Nephron progenitor cell (in vitro differentiated cells): ENCODE measurements at regions not wholly inside any gene's neighbourhood (a gene's known extent, or its start where the extent isn't known, plus 50 kb on each side); places are given as distances from the start of the nearest gene placed in this dataset.

ENCODE experiments used
- DNase-seq: peaks from one replicate; pipeline ENCODE4 v3.0.0; 2021
- H3K27ac Mint-ChIP-seq: 2 replicates; pipeline ENCODE4 v1.8.0; 2021; ENCODE audit warnings: mild to moderate bottlenecking, moderate library complexity, mixed read lengths
- H3K27me3 Mint-ChIP-seq: 2 replicates; pipeline ENCODE4 v1.8.0; 2021; ENCODE audit warnings: mild to moderate bottlenecking, low read depth, mixed read lengths; ENCODE audit not compliant: poor library complexity
- H3K36me3 Mint-ChIP-seq: 2 replicates; pipeline ENCODE4 v1.8.0; 2021; ENCODE audit warnings: low read depth, mixed read lengths
- H3K4me1 Mint-ChIP-seq: 2 replicates; pipeline ENCODE4 v1.8.0; 2021; ENCODE audit warnings: mixed read lengths
- H3K4me3 Mint-ChIP-seq: 2 replicates; pipeline ENCODE4 v1.8.0; 2021; ENCODE audit warnings: mild to moderate bottlenecking, moderate library complexity, mixed read lengths
- H3K9me3 Mint-ChIP-seq: 2 replicates; pipeline ENCODE4 v1.8.0; 2021; ENCODE audit warnings: mild to moderate bottlenecking, moderate library complexity, mixed read lengths
- CTCF ChIP-seq: fragments of 200-600 bp; sonication (generic); IDR thresholded peaks from 2 replicates; pipeline ENCODE4 v1.5.0; 2021; ENCODE audit warnings: antibody characterized with exemption

- Mint-ChIP-seq H3K9me3 (no peaks in the 10 kb centered on the region), H3K27ac (no peak overlapping the region), H3K36me3 (no peaks in the 10 kb centered on the region), H3K27me3 (no peaks in the 10 kb centered on the region), H3K4me1 (no peaks in the 10 kb centered on the region), H3K4me3 (no peak overlapping the region)
- no peak for DNase-seq
- TF ChIP-seq CTCF = no peak
Measured at GRCh38 chr6:140397106-140397505, 1022.7 kb upstream of the CITED2 start.

GRCh38 chr6:140393665-140394540, 1019.5 kb upstream of the CITED2 start:
- Mint-ChIP-seq H3K27ac (no peak overlapping the region), H3K4me3 (no peak overlapping the region), H3K4me1 (no peaks in the 10 kb centered on the region), H3K27me3 (no peaks in the 10 kb centered on the region), H3K9me3 (no peaks in the 10 kb centered on the region), H3K36me3 (no peaks in the 10 kb centered on the region)
- no peak for DNase-seq
- TF ChIP-seq CTCF = no peak

- peak overlapping the region; percentile 47 for H3K27ac Mint-ChIP-seq
- peaks cover 5% of the 10 kb centered on the region for H3K36me3 Mint-ChIP-seq
- TF ChIP-seq CTCF = no peak
- H3K4me1 Mint-ChIP-seq = no peaks in the 10 kb centered on the region
- no peaks in the 10 kb centered on the region for H3K27me3 Mint-ChIP-seq
- no peak overlapping the region for H3K4me3 Mint-ChIP-seq
- peaks cover 23% of the 10 kb centered on the region for H3K9me3 Mint-ChIP-seq
- no peak for DNase-seq
Measured at GRCh38 chr6:140388815-140389214, 1014.4 kb upstream of the CITED2 start.

- no peak overlapping the region for H3K4me3 Mint-ChIP-seq
Measured at GRCh38 chr6:140388192-140388802, 1013.8 kb upstream of the CITED2 start.

GRCh38 chr6:140385679-140386078, 1011.2 kb upstream of the CITED2 start:
- Mint-ChIP-seq H3K36me3 (peaks cover 5% of the 10 kb centered on the region), H3K9me3 (peaks cover 23% of the 10 kb centered on the region), H3K27me3 (no peaks in the 10 kb centered on the region), H3K4me3 (no peak overlapping the region), H3K4me1 (no peaks in the 10 kb centered on the region), H3K27ac (no peak overlapping the region)
- DNase-seq = no peak
- no peak for TF ChIP-seq CTCF

More at GRCh38 chr6:140388192-140388802, 1013.8 kb upstream of the CITED2 start:
- peaks cover 23% of the 10 kb centered on the region for H3K9me3 Mint-ChIP-seq
- H3K4me1 Mint-ChIP-seq = no peaks in the 10 kb centered on the region
- peaks cover 5% of the 10 kb centered on the region for H3K36me3 Mint-ChIP-seq
- TF ChIP-seq CTCF = no peak
- no peak overlapping the region for H3K27ac Mint-ChIP-seq
- DNase-seq = no peak
- H3K27me3 Mint-ChIP-seq = no peaks in the 10 kb centered on the region
